ENCODE measurements at regions not wholly inside any gene's neighbourhood (a gene's known extent, or its start where the extent isn't known, plus 50 kb on each side); places are given as distances from the start of the nearest gene placed in this dataset.

DNA sequence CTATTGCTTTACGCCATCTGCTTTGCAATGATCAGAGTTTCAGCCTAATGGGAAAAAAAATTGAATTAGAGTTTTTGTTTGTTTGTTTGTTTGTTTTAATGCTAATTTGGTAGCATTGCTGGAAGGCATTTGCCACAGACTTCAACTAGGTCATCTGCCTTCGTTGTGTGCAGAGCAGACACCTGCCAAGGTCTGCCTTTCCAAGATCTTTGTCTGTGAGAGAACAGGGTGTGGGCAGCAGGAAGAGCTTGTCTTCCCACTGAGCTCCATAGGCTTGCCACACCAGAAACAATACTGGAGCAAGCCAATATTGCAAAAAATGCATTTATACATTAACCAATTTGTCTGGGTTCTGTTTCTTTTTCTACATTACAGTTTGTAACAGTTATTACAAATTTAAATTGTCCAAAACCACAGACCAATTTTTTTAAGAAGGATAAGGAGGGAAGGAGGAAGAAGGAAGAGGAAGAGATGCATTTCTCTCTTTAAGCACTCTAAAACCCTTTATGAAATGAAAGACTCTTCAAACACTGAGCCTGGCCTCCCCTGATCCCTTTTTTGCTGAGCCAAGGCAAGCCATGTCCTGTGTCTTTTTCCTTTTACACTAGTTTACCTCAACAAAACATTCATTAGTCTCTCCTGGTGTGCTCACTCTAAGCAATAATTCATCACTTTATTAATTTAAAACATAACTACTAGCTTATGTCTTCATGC is 210.5 kb downstream of the SNX18 start:
- no peak for DNase-seq (ENCODE audit: low read depth, low spot score)
- TF ChIP-seq, protein P1, sequence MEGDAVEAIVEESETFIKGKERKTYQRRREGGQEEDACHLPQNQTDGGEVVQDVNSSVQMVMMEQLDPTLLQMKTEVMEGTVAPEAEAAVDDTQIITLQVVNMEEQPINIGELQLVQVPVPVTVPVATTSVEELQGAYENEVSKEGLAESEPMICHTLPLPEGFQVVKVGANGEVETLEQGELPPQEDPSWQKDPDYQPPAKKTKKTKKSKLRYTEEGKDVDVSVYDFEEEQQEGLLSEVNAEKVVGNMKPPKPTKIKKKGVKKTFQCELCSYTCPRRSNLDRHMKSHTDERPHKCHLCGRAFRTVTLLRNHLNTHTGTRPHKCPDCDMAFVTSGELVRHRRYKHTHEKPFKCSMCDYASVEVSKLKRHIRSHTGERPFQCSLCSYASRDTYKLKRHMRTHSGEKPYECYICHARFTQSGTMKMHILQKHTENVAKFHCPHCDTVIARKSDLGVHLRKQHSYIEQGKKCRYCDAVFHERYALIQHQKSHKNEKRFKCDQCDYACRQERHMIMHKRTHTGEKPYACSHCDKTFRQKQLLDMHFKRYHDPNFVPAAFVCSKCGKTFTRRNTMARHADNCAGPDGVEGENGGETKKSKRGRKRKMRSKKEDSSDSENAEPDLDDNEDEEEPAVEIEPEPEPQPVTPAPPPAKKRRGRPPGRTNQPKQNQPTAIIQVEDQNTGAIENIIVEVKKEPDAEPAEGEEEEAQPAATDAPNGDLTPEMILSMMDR (conservative IDR thresholded peaks at IDR 0.05) = no peak
- Mint-ChIP-seq H3K4me3 (no peak overlapping the region), H3K9me3 (peaks cover 2% of the 10 kb centered on the region), H3K27ac (ENCODE audit: unreplicated experiment) (no peak overlapping the region), H3K36me3 (ENCODE audit: low read depth) (no peaks in the 10 kb centered on the region), H3K4me1 (no peaks in the 10 kb centered on the region), H3K27me3 (ENCODE audit: low read depth) (no peaks in the 10 kb centered on the region)

DNA sequence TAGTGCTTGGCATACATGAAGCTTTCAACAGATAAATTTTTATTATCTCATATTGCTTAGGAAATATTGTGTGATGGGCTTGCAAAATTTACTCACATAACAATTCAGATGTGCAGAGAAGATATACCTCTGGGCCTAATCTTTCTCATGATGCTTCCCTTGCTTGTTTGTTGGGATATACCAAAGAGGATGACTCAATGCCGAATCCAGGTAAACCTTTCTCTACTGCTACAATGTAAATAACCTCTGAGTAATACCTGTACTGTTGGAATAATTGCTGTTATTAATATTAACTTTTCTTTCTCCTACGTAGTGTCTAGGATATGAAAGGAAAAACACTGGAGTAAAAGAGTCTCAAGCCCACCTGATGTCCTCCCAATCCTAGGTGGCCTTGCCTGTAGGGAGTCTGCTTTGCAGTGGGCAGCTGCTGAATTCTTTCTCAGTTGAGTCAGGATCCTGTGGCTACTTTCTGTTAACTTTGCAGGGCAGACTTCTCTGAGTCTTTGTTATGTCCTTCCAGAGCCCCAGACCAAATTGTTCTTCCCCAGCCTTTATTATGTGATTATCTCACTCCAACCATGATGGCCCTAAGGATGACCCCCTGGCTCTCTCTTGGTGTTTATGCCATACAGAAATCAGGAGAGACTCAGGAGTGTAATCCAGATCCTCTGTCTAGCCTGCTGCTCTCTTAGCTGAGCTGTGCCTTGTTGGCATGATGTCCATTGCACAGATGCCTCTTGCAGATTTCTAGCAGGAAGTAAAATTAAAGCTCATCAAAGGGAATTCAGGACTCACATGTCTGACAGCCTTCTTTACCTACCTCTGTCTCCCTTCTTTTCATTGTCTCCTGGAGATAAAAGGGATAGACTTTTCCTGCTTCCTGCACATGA is 208.1 kb downstream of the SNX18 start:
- DNase-seq (ENCODE audit: low read depth, low spot score) = no peak
- H3K4me3 Mint-ChIP-seq = no peak overlapping the region
- H3K9me3 Mint-ChIP-seq = peaks cover 4% of the 10 kb centered on the region
- no peaks in the 10 kb centered on the region for H3K36me3 Mint-ChIP-seq (ENCODE audit: low read depth)
- no peaks in the 10 kb centered on the region for H3K27me3 Mint-ChIP-seq (ENCODE audit: low read depth)
- TF ChIP-seq, protein P1 (conservative IDR thresholded peaks at IDR 0.05) = no peak
- no peak overlapping the region for H3K27ac Mint-ChIP-seq (ENCODE audit: unreplicated experiment)
- peaks cover 4% of the 10 kb centered on the region for H3K4me1 Mint-ChIP-seq

DNA sequence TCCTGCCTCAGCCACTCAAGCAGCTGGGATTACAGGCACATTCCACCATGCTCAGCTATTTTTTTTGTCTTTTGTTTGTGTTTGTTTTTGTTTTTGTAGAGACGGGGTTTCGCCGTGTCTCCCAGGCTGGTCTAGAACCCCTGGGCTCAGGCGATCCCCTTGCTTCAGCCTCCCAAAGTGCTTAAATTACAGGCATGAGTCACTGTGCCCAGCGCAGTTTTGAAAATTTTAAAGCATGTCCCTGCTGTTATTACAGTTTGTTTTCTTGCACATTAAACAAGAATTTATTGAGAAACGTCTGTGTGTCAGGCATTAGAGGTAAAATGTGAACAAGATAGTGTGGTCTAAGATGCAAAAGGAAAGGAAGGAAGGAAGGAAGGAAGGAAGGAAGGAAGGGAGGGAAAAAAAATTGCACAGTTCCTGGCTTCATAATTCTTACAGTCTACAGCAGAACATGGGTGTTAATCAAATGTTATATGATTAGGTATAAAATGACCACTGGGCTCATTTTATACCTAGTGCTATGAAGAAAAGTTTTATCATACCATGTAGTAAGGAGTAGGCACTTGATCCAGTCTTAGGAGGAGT is 205.4 kb downstream of the SNX18 start:
- Mint-ChIP-seq H3K27me3 (ENCODE audit: low read depth) (no peaks in the 10 kb centered on the region), H3K4me1 (peaks cover 16% of the 10 kb centered on the region), H3K4me3 (no peak overlapping the region), H3K9me3 (peaks cover 4% of the 10 kb centered on the region), H3K27ac (ENCODE audit: unreplicated experiment) (no peak overlapping the region), H3K36me3 (ENCODE audit: low read depth) (no peaks in the 10 kb centered on the region)
- TF ChIP-seq, protein P1 (conservative IDR thresholded peaks at IDR 0.05) = no peak
- no peak for DNase-seq (ENCODE audit: low read depth, low spot score)

DNA sequence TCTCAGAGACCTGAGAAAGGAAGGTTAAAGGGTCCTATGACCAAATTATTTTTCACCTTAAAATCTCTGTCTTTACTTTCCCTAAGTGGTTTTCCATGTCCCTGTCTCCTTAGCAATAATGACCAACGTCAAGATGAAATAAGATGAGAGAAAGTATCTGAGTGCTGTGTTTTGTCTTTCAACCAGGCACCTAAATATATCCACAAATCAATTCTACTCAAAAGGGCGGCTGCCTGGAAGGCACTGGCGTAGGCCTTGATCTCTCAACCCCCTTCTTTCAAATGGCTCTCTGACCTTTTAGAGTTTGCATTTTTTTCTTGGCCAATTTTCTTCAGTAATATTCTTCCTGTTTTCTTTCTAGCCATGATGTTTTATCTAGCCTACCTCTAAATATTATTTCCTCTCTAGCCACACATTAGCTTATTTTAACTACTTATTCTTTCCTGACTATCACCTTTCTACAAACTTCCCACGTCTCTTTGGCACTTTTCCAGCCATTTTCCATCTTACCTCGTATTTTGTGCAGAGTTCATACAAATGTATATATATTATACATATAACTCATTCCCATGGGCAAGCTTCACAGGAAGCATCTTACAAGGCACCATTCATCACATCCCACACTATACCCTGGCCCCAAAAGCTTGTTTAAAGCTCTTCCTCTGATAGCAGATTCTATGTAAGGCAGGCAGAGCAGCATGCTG is 204.5 kb downstream of the SNX18 start:
- Mint-ChIP-seq H3K9me3 (peaks cover 4% of the 10 kb centered on the region), H3K4me1 (peaks cover 16% of the 10 kb centered on the region), H3K4me3 (no peak overlapping the region), H3K27ac (ENCODE audit: unreplicated experiment) (no peak overlapping the region), H3K36me3 (ENCODE audit: low read depth) (no peaks in the 10 kb centered on the region), H3K27me3 (ENCODE audit: low read depth) (no peaks in the 10 kb centered on the region)
- TF ChIP-seq, protein P1 (conservative IDR thresholded peaks at IDR 0.05) = no peak
- no peak for DNase-seq (ENCODE audit: low read depth, low spot score)

DNA sequence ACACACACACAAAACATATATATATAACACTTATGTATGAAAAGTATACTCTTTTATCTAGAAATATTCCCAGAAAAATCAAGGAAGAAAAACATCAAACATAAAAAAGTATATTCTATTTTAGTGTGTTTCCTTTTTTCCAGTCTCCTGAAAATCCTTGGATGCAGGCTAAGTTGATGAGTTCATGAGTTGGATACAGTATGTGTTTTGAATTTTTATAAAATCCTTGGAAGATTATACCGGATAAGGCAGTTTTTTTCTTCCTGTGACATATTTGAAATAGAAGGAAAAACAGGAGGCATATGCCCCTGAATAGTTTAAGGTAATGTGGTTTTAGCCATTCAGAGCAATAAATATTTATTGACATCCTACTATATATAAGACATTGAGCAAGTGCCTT is 203.6 kb downstream of the SNX18 start:
- H3K27ac Mint-ChIP-seq (ENCODE audit: unreplicated experiment) = no peak overlapping the region
- DNase-seq (ENCODE audit: low read depth, low spot score) = no peak
- no peaks in the 10 kb centered on the region for H3K36me3 Mint-ChIP-seq (ENCODE audit: low read depth)
- H3K9me3 Mint-ChIP-seq = peaks cover 5% of the 10 kb centered on the region
- TF ChIP-seq, protein P1 (conservative IDR thresholded peaks at IDR 0.05) = no peak
- H3K27me3 Mint-ChIP-seq (ENCODE audit: low read depth) = no peaks in the 10 kb centered on the region
- no peak overlapping the region for H3K4me3 Mint-ChIP-seq
- H3K4me1 Mint-ChIP-seq = peaks cover 16% of the 10 kb centered on the region
